ENCODE measurements at regions not wholly inside any gene's neighbourhood (a gene's known extent, or its start where the extent isn't known, plus 50 kb on each side); places are given as distances from the start of the nearest gene placed in this dataset.

GRCh38 chr6:10465629-10466499, 51.0 kb upstream of the TFAP2A start:
- peak; percentile 0 for DNase-seq

Data from NCI-H1092 (cell line).